Suprapubic skin (tissue), 3 donors: ENCODE measurements at regions not wholly inside any gene's neighbourhood (a gene's known extent, or its start where the extent isn't known, plus 50 kb on each side); places are given as distances from the start of the nearest gene placed in this dataset.

ENCODE experiments used
- CTCF ChIP-seq, 2 donors: fragments of 200-600 bp in 1 of 2; fragments of 450-650 bp in 1 of 2; sonication (generic) in 1 of 2; IDR thresholded peaks; one replicate each; pipeline ENCODE4 v1.5.1; 2016 to 2019; ENCODE audit warnings: antibody characterized with exemption in 2 of 2, mild to moderate bottlenecking in 1 of 2, moderate library complexity in 1 of 2
- POLR2AphosphoS5 ChIP-seq, 3 donors: sonication (generic); formaldehyde crosslinking; IDR thresholded peaks; one replicate each; pipeline ENCODE4 v1.6.1; 2017; ENCODE audit warnings: antibody characterized with exemption in 3 of 3

GRCh38 chr5:51651889-51652288 lies 268.6 kb downstream of the ISL1 start:
- TF ChIP-seq POLR2AphosphoS5 (IDR thresholded peaks at IDR 0.05) (no peak), CTCF (IDR thresholded peaks at IDR 0.05) (no peak)
